ENCODE measurements at regions not wholly inside any gene's neighbourhood (a gene's known extent, or its start where the extent isn't known, plus 50 kb on each side); places are given as distances from the start of the nearest gene placed in this dataset.

DNA sequence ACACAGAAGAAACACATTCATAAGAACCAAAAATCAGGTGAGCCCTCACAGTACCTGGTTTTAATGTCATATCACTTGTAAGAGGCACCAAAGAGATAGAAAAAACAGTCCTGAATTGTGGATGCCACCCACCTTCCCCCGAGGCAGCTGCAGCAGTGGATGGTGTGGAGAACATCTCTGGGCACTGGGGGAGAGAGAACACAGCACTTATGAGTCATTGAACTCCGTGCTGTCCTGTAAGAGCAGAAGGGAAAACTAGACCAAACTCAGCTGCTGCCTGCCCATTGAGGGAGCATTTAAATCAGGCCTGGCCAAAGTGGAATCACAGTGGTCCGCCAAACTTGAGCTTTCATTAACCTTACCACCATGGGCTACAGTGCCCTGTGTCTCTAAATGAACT, 296.2 kb downstream of the SPATA31D1 start:
- TF ChIP-seq, protein P1, sequence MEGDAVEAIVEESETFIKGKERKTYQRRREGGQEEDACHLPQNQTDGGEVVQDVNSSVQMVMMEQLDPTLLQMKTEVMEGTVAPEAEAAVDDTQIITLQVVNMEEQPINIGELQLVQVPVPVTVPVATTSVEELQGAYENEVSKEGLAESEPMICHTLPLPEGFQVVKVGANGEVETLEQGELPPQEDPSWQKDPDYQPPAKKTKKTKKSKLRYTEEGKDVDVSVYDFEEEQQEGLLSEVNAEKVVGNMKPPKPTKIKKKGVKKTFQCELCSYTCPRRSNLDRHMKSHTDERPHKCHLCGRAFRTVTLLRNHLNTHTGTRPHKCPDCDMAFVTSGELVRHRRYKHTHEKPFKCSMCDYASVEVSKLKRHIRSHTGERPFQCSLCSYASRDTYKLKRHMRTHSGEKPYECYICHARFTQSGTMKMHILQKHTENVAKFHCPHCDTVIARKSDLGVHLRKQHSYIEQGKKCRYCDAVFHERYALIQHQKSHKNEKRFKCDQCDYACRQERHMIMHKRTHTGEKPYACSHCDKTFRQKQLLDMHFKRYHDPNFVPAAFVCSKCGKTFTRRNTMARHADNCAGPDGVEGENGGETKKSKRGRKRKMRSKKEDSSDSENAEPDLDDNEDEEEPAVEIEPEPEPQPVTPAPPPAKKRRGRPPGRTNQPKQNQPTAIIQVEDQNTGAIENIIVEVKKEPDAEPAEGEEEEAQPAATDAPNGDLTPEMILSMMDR (IDR thresholded peaks at IDR 0.05): no peak
- Histone ChIP-seq H3K4me1 (no peaks in the 10 kb centered on the region), H3K4me3 (no peak overlapping the region), H3K27me3 (no peaks in the 10 kb centered on the region), H3K27ac (no peak overlapping the region), H3K9me3 (peaks cover 0 to 18% of the 10 kb centered on the region in 2 donors), H3K36me3 (no peaks in the 10 kb centered on the region)
- DNase-seq (ENCODE audit: low spot score): no peak

DNA sequence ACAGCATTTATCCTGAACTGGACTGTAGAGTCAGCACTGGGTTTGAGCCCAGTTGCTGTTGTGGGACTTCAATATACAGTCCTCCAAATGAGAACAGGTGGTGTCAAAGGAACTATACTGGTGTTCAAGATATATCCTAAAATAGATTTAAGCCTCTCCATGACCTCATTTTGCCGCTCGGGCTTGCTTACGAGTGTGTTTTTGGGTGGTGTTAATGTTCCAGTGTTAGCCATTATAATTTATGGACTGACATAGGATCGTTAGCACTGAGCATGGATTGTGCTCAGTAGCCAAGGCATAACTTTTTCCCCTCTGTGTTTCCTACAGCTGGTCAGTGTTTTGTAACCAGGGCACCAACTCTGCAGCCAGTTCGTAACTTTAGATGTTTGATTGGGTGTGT, 306.6 kb downstream of the SPATA31D1 start:
- peaks cover 0 to 4% of the 10 kb centered on the region in 2 donors for H3K9me3 ChIP-seq
- TF ChIP-seq, protein P1 (IDR thresholded peaks at IDR 0.05): no peak
- DNase-seq (ENCODE audit: low spot score): no peak
- H3K36me3 ChIP-seq: no peaks in the 10 kb centered on the region
- no peaks in the 10 kb centered on the region for H3K27me3 ChIP-seq
- no peak overlapping the region for H3K4me3 ChIP-seq
- no peak overlapping the region for H3K27ac ChIP-seq
- no peaks in the 10 kb centered on the region for H3K4me1 ChIP-seq

DNA sequence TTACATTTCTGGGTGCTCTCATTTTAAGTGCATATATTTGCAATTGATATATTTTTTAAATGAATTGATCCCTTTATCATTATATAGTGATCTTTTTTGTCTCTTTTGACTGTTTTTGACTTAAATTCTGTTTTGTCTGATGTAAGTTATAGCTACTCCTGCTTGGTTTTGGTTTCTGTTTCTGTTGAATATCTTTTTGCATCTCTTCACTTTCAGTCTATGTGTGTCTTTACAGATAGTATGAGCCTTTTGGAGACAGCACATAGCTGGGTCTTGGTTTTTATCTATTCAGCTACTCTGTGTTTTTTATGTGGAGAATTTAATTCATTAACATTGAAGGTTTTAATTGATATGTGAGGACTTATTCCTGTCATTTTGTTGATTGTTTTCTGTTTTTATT, 311.3 kb downstream of the SPATA31D1 start:
- Histone ChIP-seq H3K4me3 (no peak overlapping the region), H3K9me3 (peaks cover 0 to 16% of the 10 kb centered on the region in 2 donors), H3K4me1 (no peaks in the 10 kb centered on the region), H3K36me3 (no peaks in the 10 kb centered on the region), H3K27ac (no peak overlapping the region), H3K27me3 (no peaks in the 10 kb centered on the region)
- no peak for DNase-seq (ENCODE audit: low spot score)
- TF ChIP-seq, protein P1 (IDR thresholded peaks at IDR 0.05): no peak

DNA sequence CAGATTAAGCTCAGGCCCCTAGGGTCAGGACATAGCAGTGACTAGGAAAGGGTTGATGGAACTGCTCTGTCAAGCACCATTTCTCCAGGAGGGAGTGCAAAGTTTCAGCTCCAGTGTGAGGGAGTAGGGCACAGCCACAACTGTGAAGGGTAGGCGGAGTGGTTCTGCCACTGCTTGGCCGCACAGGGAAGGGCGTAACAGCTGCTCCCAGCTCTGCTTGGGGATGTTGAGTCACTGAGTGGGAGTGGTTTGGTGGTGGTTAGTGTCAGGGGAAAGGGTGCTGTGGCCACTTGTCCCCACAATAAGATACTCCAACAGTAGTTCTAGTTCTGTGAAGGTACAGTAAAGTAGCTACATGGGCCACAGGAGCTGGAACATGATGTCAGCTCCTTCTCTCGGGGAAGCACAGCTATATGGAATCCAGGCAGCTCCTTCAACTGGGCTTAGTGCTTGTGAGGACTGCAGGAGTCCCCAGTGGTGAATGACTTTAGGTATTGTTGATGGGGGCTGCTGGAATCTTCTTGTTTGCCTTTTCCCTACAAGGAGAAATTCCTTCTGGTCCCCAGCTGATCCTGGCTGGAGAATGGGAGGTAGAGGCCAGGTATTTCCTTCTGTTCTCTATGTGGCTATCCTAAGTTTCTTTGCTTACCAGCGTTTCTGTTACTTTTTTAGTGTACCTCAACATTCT, 314.5 kb downstream of the SPATA31D1 start:
- TF ChIP-seq, protein P1 (IDR thresholded peaks at IDR 0.05): no peak
- no peak for DNase-seq (ENCODE audit: low spot score)

DNA sequence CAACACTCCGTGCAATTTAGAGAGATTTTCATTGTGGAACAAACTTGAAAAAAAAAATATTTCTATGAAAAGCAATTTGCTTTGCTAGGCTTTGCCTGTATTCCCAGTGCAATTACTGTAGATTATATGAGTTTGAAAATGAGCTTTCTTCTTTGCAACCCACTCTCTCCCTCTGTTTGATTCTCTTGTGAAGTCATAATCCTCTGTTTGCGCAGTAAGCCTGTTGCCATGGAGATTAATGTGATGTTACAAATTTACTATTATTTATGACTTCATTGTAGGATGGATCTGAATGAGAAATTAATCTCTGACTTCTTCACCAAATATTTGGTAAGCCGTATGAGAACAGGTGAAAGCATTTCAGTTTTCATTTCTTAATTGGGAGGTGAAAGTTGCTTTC, 320.3 kb downstream of the SPATA31D1 start:
- no peaks in the 10 kb centered on the region for H3K4me1 ChIP-seq
- TF ChIP-seq, protein P1 (IDR thresholded peaks at IDR 0.05): no peak
- H3K9me3 ChIP-seq: no peaks in the 10 kb centered on the region
- H3K27me3 ChIP-seq: no peaks in the 10 kb centered on the region
- H3K27ac ChIP-seq: no peak overlapping the region
- H3K36me3 ChIP-seq: no peaks in the 10 kb centered on the region
- no peak overlapping the region for H3K4me3 ChIP-seq
- DNase-seq (ENCODE audit: low spot score): no peak

More for the DNA sequence above, 314.5 kb downstream of the SPATA31D1 start:
- Histone ChIP-seq H3K4me1 (no peaks in the 10 kb centered on the region), H3K27ac (no peak overlapping the region), H3K9me3 (peaks cover 0 to 16% of the 10 kb centered on the region in 2 donors), H3K27me3 (no peaks in the 10 kb centered on the region), H3K4me3 (no peak overlapping the region), H3K36me3 (no peaks in the 10 kb centered on the region)

DNA sequence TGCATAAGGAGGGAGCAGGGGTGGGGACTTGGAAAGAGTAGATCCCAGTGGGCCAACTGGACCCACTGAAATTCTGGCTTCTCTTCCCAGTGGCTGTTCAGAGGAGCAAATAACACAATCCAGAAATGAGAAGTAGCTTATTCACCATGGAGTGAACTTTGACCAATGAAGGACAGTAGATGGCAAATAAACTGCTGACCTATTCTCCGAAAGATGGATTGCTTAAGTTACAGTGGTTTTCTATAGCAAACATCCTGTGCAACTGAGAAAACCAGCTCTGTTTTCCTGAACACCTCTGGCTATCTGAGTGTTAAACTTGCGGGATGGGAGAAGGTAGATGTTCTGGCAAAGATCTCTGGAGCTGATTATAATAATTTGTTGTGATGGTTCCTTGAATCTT, 325.1 kb downstream of the SPATA31D1 start:
- no peak for DNase-seq (ENCODE audit: low spot score)
- H3K4me3 ChIP-seq: no peak overlapping the region
- H3K27ac ChIP-seq: no peak overlapping the region
- no peaks in the 10 kb centered on the region for H3K4me1 ChIP-seq
- no peaks in the 10 kb centered on the region for H3K36me3 ChIP-seq
- TF ChIP-seq, protein P1 (IDR thresholded peaks at IDR 0.05): no peak
- no peaks in the 10 kb centered on the region for H3K27me3 ChIP-seq
- H3K9me3 ChIP-seq: no peaks in the 10 kb centered on the region

Measured in right atrium auricular region (tissue), 2 donors.